ENCODE measurements at regions not wholly inside any gene's neighbourhood (a gene's known extent, or its start where the extent isn't known, plus 50 kb on each side); places are given as distances from the start of the nearest gene placed in this dataset.

GRCh38 chr20:52086878-52087277 lies 104.7 kb downstream of the ZFP64 start:
- no peak for DNase-seq (ENCODE audit: low spot score in 2 of 2)
- Histone ChIP-seq H3K4me3 (no peak overlapping the region), H3K9me3 (peaks cover 0 to 10% of the 10 kb centered on the region in 2 donors), H3K36me3 (no peaks in the 10 kb centered on the region), H3K27ac (no peak overlapping the region), H3K4me1 (no peaks in the 10 kb centered on the region), H3K27me3 (no peaks in the 10 kb centered on the region)
- no peak for TF ChIP-seq POLR2AphosphoS5 (IDR thresholded peaks at IDR 0.05)
- no peak for TF ChIP-seq CTCF (IDR thresholded peaks at IDR 0.05)
- no peak for TF ChIP-seq POLR2A (IDR thresholded peaks at IDR 0.05)
- intact Hi-C loops (cut with DNase I; ENCODE audit: low total_unique reads) = no loop called here

GRCh38 chr20:52084727-52085126 lies 106.9 kb downstream of the ZFP64 start:
- no peak for DNase-seq (ENCODE audit: low spot score in 2 of 2)
- intact Hi-C loops (cut with DNase I; ENCODE audit: low total_unique reads) = no loop called here

DNA sequence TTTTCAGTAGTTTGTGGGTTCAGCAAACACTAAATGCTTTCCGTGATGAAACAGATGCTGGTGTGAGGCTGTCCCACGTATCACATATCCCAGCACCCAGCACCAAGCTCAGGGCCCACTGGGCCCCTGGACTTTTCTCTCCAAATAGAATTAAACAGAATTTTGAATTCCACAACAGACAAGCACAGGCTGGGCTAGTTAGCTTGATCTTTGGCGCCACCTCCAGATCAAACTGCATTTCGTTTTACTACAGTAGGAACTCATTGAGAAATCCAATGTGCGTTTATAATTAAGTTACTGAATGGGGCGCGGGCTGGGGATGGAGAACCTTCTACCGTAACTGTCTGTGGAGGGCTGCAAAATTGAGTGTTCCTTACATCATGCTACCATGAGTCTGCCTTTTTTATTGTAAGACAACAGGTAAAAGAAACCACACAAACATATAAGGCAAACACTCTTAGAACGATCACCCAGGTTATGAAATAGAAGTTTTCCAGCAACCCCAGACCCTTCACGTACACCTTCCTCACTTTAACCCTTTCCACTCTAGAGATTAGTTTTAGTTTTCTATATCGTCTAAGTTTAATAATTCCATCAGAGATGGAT lies 107.8 kb downstream of the ZFP64 start:
- peaks cover 0 to 10% of the 10 kb centered on the region in 2 donors for H3K9me3 ChIP-seq
- peak in 1 of 2 donors; percentile 32 for DNase-seq (ENCODE audit: low spot score in 2 of 2)
- TF ChIP-seq CTCF (IDR thresholded peaks at IDR 0.05) (peak in 2 of 3 donors; percentile 40 to 61), POLR2AphosphoS5 (IDR thresholded peaks at IDR 0.05) (no peak)
- no peaks in the 10 kb centered on the region for H3K4me1 ChIP-seq
- intact Hi-C loops (cut with DNase I; ENCODE audit: low total_unique reads) = no loop called here
- no peak overlapping the region for H3K27ac ChIP-seq
- H3K27me3 ChIP-seq = no peaks in the 10 kb centered on the region
- H3K4me3 ChIP-seq = no peak overlapping the region
- H3K36me3 ChIP-seq = no peaks in the 10 kb centered on the region

More at GRCh38 chr20:52084727-52085126, 106.9 kb downstream of the ZFP64 start:
- Histone ChIP-seq H3K4me3 (no peak overlapping the region), H3K36me3 (no peaks in the 10 kb centered on the region), H3K27me3 (no peaks in the 10 kb centered on the region), H3K4me1 (no peaks in the 10 kb centered on the region), H3K27ac (no peak overlapping the region), H3K9me3 (peaks cover 0 to 10% of the 10 kb centered on the region in 2 donors)
- no peak for TF ChIP-seq CTCF (IDR thresholded peaks at IDR 0.05)
- no peak for TF ChIP-seq POLR2A (IDR thresholded peaks at IDR 0.05)
- TF ChIP-seq POLR2AphosphoS5 (IDR thresholded peaks at IDR 0.05) = no peak

- Histone ChIP-seq H3K4me3 (no peak overlapping the region), H3K9me3 (peaks cover 0 to 10% of the 10 kb centered on the region in 2 donors), H3K27me3 (no peaks in the 10 kb centered on the region), H3K4me1 (no peaks in the 10 kb centered on the region), H3K27ac (no peak overlapping the region), H3K36me3 (no peaks in the 10 kb centered on the region)
- no peak for DNase-seq (ENCODE audit: low spot score in 2 of 2)
- TF ChIP-seq POLR2AphosphoS5 (IDR thresholded peaks at IDR 0.05) = no peak
- no peak for TF ChIP-seq POLR2A (IDR thresholded peaks at IDR 0.05)
- TF ChIP-seq CTCF (IDR thresholded peaks at IDR 0.05) = no peak
- intact Hi-C loops (cut with DNase I; ENCODE audit: low total_unique reads) = no loop called here
Measured at GRCh38 chr20:52082612-52083011, 109.0 kb downstream of the ZFP64 start.

DNA sequence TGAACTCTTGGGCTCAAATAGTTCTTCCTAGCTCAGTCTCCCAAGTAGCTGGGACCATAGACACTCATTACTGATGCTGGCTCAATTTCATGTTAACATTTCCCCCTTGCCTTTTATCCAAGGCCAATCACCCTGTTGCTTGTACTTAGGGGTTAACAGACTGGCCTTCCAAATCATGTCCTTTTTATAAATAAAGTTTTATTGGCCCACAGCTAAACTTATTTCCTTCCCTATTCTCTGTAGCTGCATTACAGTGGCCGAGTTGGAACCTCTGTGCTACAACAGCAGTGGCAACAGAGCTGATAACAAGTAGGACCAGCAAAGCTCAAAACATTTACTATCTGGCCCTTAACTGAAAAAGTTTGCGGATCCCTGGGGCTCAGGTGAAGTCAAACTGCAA lies 109.8 kb downstream of the ZFP64 start:
- no peak for TF ChIP-seq POLR2A (IDR thresholded peaks at IDR 0.05)
- TF ChIP-seq POLR2AphosphoS5 (IDR thresholded peaks at IDR 0.05) = no peak
- TF ChIP-seq CTCF (IDR thresholded peaks at IDR 0.05) = no peak
- intact Hi-C loops (cut with DNase I; ENCODE audit: low total_unique reads) = no loop called here
- H3K4me1 ChIP-seq = no peaks in the 10 kb centered on the region

More for the DNA sequence above, 109.8 kb downstream of the ZFP64 start:
- no peak overlapping the region for H3K4me3 ChIP-seq
- peaks cover 0 to 2% of the 10 kb centered on the region in 2 donors for H3K9me3 ChIP-seq
- H3K36me3 ChIP-seq = no peaks in the 10 kb centered on the region
- no peak for DNase-seq (ENCODE audit: low spot score in 2 of 2)
- H3K27ac ChIP-seq = no peak overlapping the region
- H3K27me3 ChIP-seq = no peaks in the 10 kb centered on the region
